ENCODE measurements at regions not wholly inside any gene's neighbourhood (a gene's known extent, or its start where the extent isn't known, plus 50 kb on each side); places are given as distances from the start of the nearest gene placed in this dataset.

DNA sequence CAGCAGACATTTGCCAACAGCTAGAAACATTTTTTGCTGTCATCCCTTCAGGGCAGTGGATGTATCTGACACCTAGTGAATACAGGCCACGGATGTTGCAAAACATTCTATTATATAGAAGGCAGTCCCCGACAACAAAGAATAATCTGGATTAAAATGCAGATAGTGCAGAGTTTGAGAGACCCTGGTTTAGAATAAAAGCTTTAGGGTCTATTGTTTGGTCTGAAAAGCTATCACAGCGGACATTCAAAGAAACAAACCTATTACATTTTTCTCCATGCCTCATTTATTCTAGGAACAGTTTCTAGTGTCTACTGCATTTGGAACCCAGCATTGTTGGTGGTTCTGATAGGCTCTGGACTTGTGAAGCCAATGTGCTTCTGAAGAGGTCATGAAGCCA is 316.3 kb downstream of the TGFB2 start:
- peaks cover 0 to 3% (median 2%) of the 10 kb centered on the region in 5 donors for H3K9me3 Mint-ChIP-seq
- ChIA-PET POLR2A (no interaction called here), CTCF (no interaction called here)
- no peak for DNase-seq
- no peak overlapping the region for H3K27ac Mint-ChIP-seq
- H3K4me1 ChIP-seq (ENCODE audit: insufficient read depth, low read length), result no peaks in the 10 kb centered on the region
- H3K4me3 ChIP-seq (ENCODE audit: low read length), result no peak overlapping the region
- no peak overlapping the region for H3K27ac ChIP-seq (ENCODE audit: low read depth, low read length)
- H3K4me3 Mint-ChIP-seq, result no peak overlapping the region
- H3K36me3 Mint-ChIP-seq, result no peaks in the 10 kb centered on the region
- H3K27me3 Mint-ChIP-seq, result peaks cover 0 to 1% of the 10 kb centered on the region in 2 donors
- no peaks in the 10 kb centered on the region for H3K4me1 Mint-ChIP-seq
- H3K36me3 ChIP-seq (ENCODE audit: insufficient read depth, low read length), result no peaks in the 10 kb centered on the region
- no peaks in the 10 kb centered on the region for H3K27me3 ChIP-seq (ENCODE audit: insufficient read depth, low read length, poor library complexity, severe bottlenecking)
- H3K9me3 ChIP-seq (ENCODE audit: low read length), result no peaks in the 10 kb centered on the region

DNA sequence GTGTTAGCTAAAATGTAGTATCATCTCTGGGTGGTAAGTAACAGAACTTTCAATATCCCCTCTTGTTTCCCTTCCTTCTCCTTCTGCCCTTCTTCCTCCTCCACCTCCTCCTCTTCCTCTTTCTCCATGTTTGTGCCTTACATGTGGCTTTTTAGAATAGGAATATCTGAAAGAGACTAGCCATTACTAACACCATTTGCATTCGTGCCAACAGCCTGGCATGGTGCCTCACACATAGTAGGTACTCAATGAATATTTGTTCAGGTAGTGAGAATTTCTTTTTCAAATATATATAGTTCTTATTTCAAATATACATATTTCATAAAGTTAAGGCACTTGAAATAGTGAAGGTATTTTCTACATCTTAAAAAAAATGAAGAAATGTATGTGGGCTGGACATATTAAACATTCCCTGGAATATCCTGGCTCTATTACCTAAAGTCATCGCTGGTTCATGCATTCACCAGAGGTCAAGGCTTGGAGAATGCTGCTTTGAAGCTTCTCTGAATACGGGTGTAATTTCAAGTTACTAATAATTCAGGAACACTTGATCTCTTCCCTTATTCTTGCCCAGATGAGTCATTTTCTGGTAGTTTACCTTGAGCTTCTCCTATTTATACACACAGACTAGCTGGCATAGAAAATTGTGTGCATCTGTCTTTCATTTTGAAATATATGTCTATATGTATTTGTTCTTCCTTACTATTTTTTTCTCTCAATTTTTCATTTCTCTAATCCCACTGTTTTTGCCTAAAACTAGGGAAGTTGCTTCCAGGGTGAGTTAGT is 319.4 kb downstream of the TGFB2 start:
- H3K27me3 Mint-ChIP-seq, result no peaks in the 10 kb centered on the region
- H3K36me3 Mint-ChIP-seq, result no peaks in the 10 kb centered on the region
- no peaks in the 10 kb centered on the region for H3K4me1 Mint-ChIP-seq
- H3K27ac Mint-ChIP-seq, result no peak overlapping the region
- H3K4me1 ChIP-seq (ENCODE audit: insufficient read depth, low read length), result no peaks in the 10 kb centered on the region
- DNase-seq, result no peak
- no peak overlapping the region for H3K4me3 Mint-ChIP-seq
- no peak overlapping the region for H3K4me3 ChIP-seq (ENCODE audit: low read length)
- H3K9me3 ChIP-seq (ENCODE audit: low read length), result no peaks in the 10 kb centered on the region
- ChIA-PET CTCF (no interaction called here), POLR2A (no interaction called here)
- H3K36me3 ChIP-seq (ENCODE audit: insufficient read depth, low read length), result no peaks in the 10 kb centered on the region
- no peak overlapping the region for H3K27ac ChIP-seq (ENCODE audit: low read depth, low read length)
- H3K9me3 Mint-ChIP-seq, result peaks cover 3 to 8% (median 4%) of the 10 kb centered on the region in 5 donors
- no peaks in the 10 kb centered on the region for H3K27me3 ChIP-seq (ENCODE audit: insufficient read depth, low read length, poor library complexity, severe bottlenecking)

DNA sequence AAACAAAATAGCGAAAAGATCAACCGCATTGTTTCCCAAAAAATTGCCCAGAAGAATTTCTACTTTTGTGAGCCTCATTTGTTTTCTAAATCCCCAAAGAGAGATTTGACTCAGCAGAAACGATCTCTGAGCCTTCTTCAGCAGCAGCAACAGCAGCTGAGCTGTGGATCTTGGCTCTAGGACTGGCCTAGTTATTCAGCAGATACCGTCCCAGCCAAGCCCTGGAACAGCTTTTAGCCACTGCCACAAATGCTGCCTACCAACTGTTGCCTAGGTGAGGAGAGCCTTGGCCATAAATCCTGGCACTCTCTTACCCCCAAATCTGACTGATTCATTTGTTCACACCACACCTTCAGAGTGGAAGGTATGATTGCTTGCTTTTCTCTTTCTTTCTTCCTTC is 320.1 kb downstream of the TGFB2 start:
- no peak overlapping the region for H3K4me3 Mint-ChIP-seq
- H3K27ac ChIP-seq (ENCODE audit: low read depth, low read length), result no peak overlapping the region
- no peaks in the 10 kb centered on the region for H3K27me3 ChIP-seq (ENCODE audit: insufficient read depth, low read length, poor library complexity, severe bottlenecking)
- no peaks in the 10 kb centered on the region for H3K36me3 ChIP-seq (ENCODE audit: insufficient read depth, low read length)
- no peaks in the 10 kb centered on the region for H3K4me1 Mint-ChIP-seq
- H3K4me3 ChIP-seq (ENCODE audit: low read length), result no peak overlapping the region
- H3K27me3 Mint-ChIP-seq, result no peaks in the 10 kb centered on the region
- ChIA-PET POLR2A (no interaction called here), CTCF (no interaction called here)
- H3K36me3 Mint-ChIP-seq, result no peaks in the 10 kb centered on the region
- DNase-seq, result no peak
- no peak overlapping the region for H3K27ac Mint-ChIP-seq
- peaks cover 3 to 9% (median 8%) of the 10 kb centered on the region in 5 donors for H3K9me3 Mint-ChIP-seq
- H3K4me1 ChIP-seq (ENCODE audit: insufficient read depth, low read length), result no peaks in the 10 kb centered on the region
- H3K9me3 ChIP-seq (ENCODE audit: low read length), result no peaks in the 10 kb centered on the region

GRCh38 chr1:218666263-218666662 is 321.1 kb downstream of the TGFB2 start:
- H3K4me3 Mint-ChIP-seq, result no peak overlapping the region
- no peak overlapping the region for H3K4me3 ChIP-seq (ENCODE audit: low read length)
- H3K9me3 Mint-ChIP-seq, result peaks cover 5 to 15% (median 11%) of the 10 kb centered on the region in 5 donors
- no peaks in the 10 kb centered on the region for H3K36me3 ChIP-seq (ENCODE audit: insufficient read depth, low read length)
- H3K36me3 Mint-ChIP-seq, result no peaks in the 10 kb centered on the region
- H3K4me1 ChIP-seq (ENCODE audit: insufficient read depth, low read length), result no peaks in the 10 kb centered on the region
- H3K27me3 ChIP-seq (ENCODE audit: insufficient read depth, low read length, poor library complexity, severe bottlenecking), result no peaks in the 10 kb centered on the region
- DNase-seq, result no peak
- H3K27me3 Mint-ChIP-seq, result no peaks in the 10 kb centered on the region
- ChIA-PET POLR2A (no interaction called here), CTCF (no interaction called here)
- no peaks in the 10 kb centered on the region for H3K9me3 ChIP-seq (ENCODE audit: low read length)
- no peaks in the 10 kb centered on the region for H3K4me1 Mint-ChIP-seq
- H3K27ac ChIP-seq (ENCODE audit: low read depth, low read length), result no peak overlapping the region
- H3K27ac Mint-ChIP-seq, result no peak overlapping the region

DNA sequence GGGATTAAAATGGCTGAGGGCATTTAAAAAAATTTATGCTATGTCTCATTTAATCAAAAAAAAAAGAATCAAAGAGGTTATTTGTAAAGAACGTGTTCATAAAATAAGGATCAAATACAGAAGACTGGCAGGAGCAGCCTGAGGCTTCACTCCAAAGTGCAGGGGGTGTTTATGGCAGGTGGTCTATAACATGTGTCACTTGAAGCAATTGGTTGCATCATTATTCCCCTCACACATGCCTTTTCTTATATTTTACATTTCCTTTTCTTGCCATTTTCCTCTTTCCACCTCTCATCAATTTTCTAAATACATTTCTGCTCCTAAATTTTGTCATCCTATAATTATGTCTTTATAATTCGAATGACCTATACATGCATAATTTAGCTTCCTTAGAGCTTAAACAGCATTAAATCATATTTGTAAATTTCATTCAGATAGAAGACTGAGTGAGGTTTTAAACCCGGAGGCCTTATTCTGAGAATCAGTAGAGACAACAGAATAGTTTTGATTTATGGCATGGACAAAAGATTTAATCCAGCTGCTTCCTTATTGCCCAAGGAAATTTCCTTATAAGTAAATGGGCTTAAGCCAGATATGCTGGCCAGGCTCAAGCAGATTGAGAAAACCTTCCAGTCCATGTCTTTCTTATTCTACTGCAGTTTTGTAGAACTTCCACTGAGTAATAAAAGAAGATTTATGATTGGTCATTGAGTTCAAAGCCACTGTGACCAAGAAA is 322.8 kb downstream of the TGFB2 start:
- H3K27ac ChIP-seq (ENCODE audit: low read depth, low read length), result no peak overlapping the region
- no peaks in the 10 kb centered on the region for H3K27me3 ChIP-seq (ENCODE audit: insufficient read depth, low read length, poor library complexity, severe bottlenecking)
- H3K27ac Mint-ChIP-seq, result no peak overlapping the region

DNA sequence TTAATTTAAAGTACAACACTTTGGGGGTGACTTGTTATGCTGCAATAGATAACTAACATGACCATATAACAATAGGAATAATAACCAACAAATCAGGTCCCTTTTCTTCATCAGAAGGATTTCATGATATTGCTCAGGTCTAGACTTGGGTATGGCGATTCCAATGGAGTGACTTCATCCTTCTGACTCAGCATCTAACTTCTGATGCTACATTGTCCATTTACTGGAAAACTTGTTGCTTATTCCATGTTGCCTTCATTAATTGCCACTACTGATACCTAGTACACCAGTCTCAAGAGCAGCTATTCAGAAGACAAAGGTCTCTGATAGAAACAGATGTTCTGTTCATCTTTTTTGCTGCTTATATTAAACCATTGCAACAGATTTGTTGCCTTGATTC is 324.3 kb downstream of the TGFB2 start:
- Histone ChIP-seq H3K36me3 (ENCODE audit: insufficient read depth, low read length) (no peaks in the 10 kb centered on the region), H3K27me3 (ENCODE audit: insufficient read depth, low read length, poor library complexity, severe bottlenecking) (no peaks in the 10 kb centered on the region), H3K4me1 (ENCODE audit: insufficient read depth, low read length) (no peaks in the 10 kb centered on the region), H3K4me3 (ENCODE audit: low read length) (no peak overlapping the region), H3K9me3 (ENCODE audit: low read length) (no peaks in the 10 kb centered on the region), H3K27ac (ENCODE audit: low read depth, low read length) (no peak overlapping the region)
- ChIA-PET CTCF (no interaction called here), POLR2A (no interaction called here)
- Mint-ChIP-seq H3K4me1 (no peaks in the 10 kb centered on the region), H3K27me3 (no peaks in the 10 kb centered on the region), H3K36me3 (no peaks in the 10 kb centered on the region), H3K9me3 (peaks cover 6 to 17% (median 11%) of the 10 kb centered on the region in 5 donors), H3K27ac (no peak overlapping the region), H3K4me3 (no peak overlapping the region)
- no peak for DNase-seq

More for the DNA sequence above, 322.8 kb downstream of the TGFB2 start:
- Mint-ChIP-seq H3K4me3 (no peak overlapping the region), H3K27me3 (no peaks in the 10 kb centered on the region), H3K4me1 (no peaks in the 10 kb centered on the region), H3K9me3 (peaks cover 6 to 17% (median 11%) of the 10 kb centered on the region in 5 donors), H3K36me3 (no peaks in the 10 kb centered on the region)
- ChIA-PET POLR2A (no interaction called here), CTCF (no interaction called here)
- Histone ChIP-seq H3K4me1 (ENCODE audit: insufficient read depth, low read length) (no peaks in the 10 kb centered on the region), H3K36me3 (ENCODE audit: insufficient read depth, low read length) (no peaks in the 10 kb centered on the region), H3K9me3 (ENCODE audit: low read length) (no peaks in the 10 kb centered on the region), H3K4me3 (ENCODE audit: low read length) (no peak overlapping the region)
- DNase-seq, result no peak

GRCh38 chr1:218670875-218671274 is 325.7 kb downstream of the TGFB2 start:
- POLR2A ChIA-PET, result no interaction called here
- H3K4me3 ChIP-seq (ENCODE audit: low read length), result no peak overlapping the region
- no peaks in the 10 kb centered on the region for H3K36me3 Mint-ChIP-seq
- H3K4me1 ChIP-seq (ENCODE audit: insufficient read depth, low read length), result no peaks in the 10 kb centered on the region
- DNase-seq, result no peak
- H3K36me3 ChIP-seq (ENCODE audit: insufficient read depth, low read length), result no peaks in the 10 kb centered on the region
- no peaks in the 10 kb centered on the region for H3K27me3 ChIP-seq (ENCODE audit: insufficient read depth, low read length, poor library complexity, severe bottlenecking)
- H3K27me3 Mint-ChIP-seq, result no peaks in the 10 kb centered on the region
- H3K9me3 ChIP-seq (ENCODE audit: low read length), result no peaks in the 10 kb centered on the region
- CTCF ChIA-PET, result no interaction called here
- no peak overlapping the region for H3K4me3 Mint-ChIP-seq
- H3K9me3 Mint-ChIP-seq, result peaks cover 5 to 16% (median 11%) of the 10 kb centered on the region in 5 donors
- no peak overlapping the region for H3K27ac Mint-ChIP-seq
- H3K27ac ChIP-seq (ENCODE audit: low read depth, low read length), result no peak overlapping the region
- no peaks in the 10 kb centered on the region for H3K4me1 Mint-ChIP-seq

DNA sequence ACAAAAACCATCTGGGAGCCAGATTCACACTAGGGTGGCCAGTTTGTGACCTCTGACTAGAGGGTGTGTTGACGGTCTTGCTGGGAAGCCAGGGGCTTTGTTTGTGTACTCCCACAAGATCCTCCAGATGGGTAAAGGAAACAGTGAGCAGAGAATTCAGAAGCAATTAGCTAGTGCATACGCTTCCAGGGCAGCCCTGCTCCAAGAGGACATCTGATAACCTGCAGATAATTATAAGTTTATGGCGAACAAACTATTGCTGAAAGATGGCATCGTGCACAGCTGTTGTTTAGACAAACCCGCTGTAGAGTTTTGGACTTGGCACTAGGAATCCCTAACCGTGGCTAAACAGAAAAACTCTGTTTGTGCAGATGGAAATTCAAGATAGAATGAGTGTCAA is 326.4 kb downstream of the TGFB2 start:
- Mint-ChIP-seq H3K36me3 (no peaks in the 10 kb centered on the region), H3K4me3 (no peak overlapping the region), H3K4me1 (no peaks in the 10 kb centered on the region), H3K27me3 (no peaks in the 10 kb centered on the region), H3K9me3 (peaks cover 3 to 19% (median 11%) of the 10 kb centered on the region in 5 donors), H3K27ac (no peak overlapping the region)
- Histone ChIP-seq H3K27ac (ENCODE audit: low read depth, low read length) (no peak overlapping the region), H3K27me3 (ENCODE audit: insufficient read depth, low read length, poor library complexity, severe bottlenecking) (no peaks in the 10 kb centered on the region), H3K4me1 (ENCODE audit: insufficient read depth, low read length) (no peaks in the 10 kb centered on the region), H3K36me3 (ENCODE audit: insufficient read depth, low read length) (no peaks in the 10 kb centered on the region), H3K4me3 (ENCODE audit: low read length) (no peak overlapping the region), H3K9me3 (ENCODE audit: low read length) (no peaks in the 10 kb centered on the region)
- ChIA-PET CTCF (no interaction called here), POLR2A (no interaction called here)
- no peak for DNase-seq
